ENCODE measurements at regions not wholly inside any gene's neighbourhood (a gene's known extent, or its start where the extent isn't known, plus 50 kb on each side); places are given as distances from the start of the nearest gene placed in this dataset.
"Not testable (repeated sequence)": the region's sequence is repeated elsewhere in the genome, so short reads cannot be mapped to it uniquely, and the experiment has no call there.

GRCh38 chr6:131336596-131336995 is 201.3 kb downstream of the AKAP7 start:
- no peak overlapping the region for H3K4me3 ChIP-seq (ENCODE audit: low read length)
- no peak for DNase-seq (ENCODE audit: low read depth)
- no peak for TF ChIP-seq CTCF (conservative IDR thresholded peaks at IDR 0.05; ENCODE audit: low read length)

GRCh38 chr6:131346896-131347295 is 211.6 kb downstream of the AKAP7 start:
- DNase-seq (ENCODE audit: low read depth); H3K4me3 ChIP-seq (ENCODE audit: low read length): not testable (repeated sequence)

GRCh38 chr6:131348572-131348971 is 213.3 kb downstream of the AKAP7 start:
- no peak overlapping the region for H3K4me3 ChIP-seq (ENCODE audit: low read length)
- TF ChIP-seq CTCF (conservative IDR thresholded peaks at IDR 0.05; ENCODE audit: low read length) = no peak
- DNase-seq (ENCODE audit: low read depth) = no peak

GRCh38 chr6:131349199-131349598 is 213.9 kb downstream of the AKAP7 start:
- no peak overlapping the region for H3K4me3 ChIP-seq (ENCODE audit: low read length)
- no peak for DNase-seq (ENCODE audit: low read depth)
- no peak for TF ChIP-seq CTCF (conservative IDR thresholded peaks at IDR 0.05; ENCODE audit: low read length)

GRCh38 chr6:131353106-131353505 is 217.8 kb downstream of the AKAP7 start:
- H3K4me3 ChIP-seq (ENCODE audit: low read length) = no peak overlapping the region
- no peak for DNase-seq (ENCODE audit: low read depth)
- TF ChIP-seq CTCF (conservative IDR thresholded peaks at IDR 0.05; ENCODE audit: low read length) = no peak

- no peak for DNase-seq (ENCODE audit: low read depth)
- H3K4me3 ChIP-seq (ENCODE audit: low read length) = no peak overlapping the region
- TF ChIP-seq CTCF (conservative IDR thresholded peaks at IDR 0.05; ENCODE audit: low read length) = no peak
Observed at GRCh38 chr6:131353876-131354275, 218.6 kb downstream of the AKAP7 start.

- no peak for TF ChIP-seq CTCF (conservative IDR thresholded peaks at IDR 0.05; ENCODE audit: low read length)
- H3K4me3 ChIP-seq (ENCODE audit: low read length) = no peak overlapping the region
- DNase-seq (ENCODE audit: low read depth) = no peak
Observed at GRCh38 chr6:131354356-131354755, 218.7 kb upstream of the ARG1 start.

GRCh38 chr6:131356161-131356560 is 216.9 kb upstream of the ARG1 start:
- DNase-seq (ENCODE audit: low read depth) = no peak
- H3K4me3 ChIP-seq (ENCODE audit: low read length) = no peak overlapping the region
- TF ChIP-seq CTCF (conservative IDR thresholded peaks at IDR 0.05; ENCODE audit: low read length) = no peak
